Fibroblast of pulmonary artery (primary cell): ENCODE measurements at regions not wholly inside any gene's neighbourhood (a gene's known extent, or its start where the extent isn't known, plus 50 kb on each side); places are given as distances from the start of the nearest gene placed in this dataset.

ENCODE experiments used
- DNase-seq: peaks from one replicate; pipeline ENCODE4 v3.0.0-alpha.2; 2010; ENCODE audit warnings: low read depth
- H3K4me3 ChIP-seq: replicated peaks from 2 replicates; pipeline ENCODE4 v1.5.1; 2011; ENCODE audit warnings: low read depth, mild to moderate bottlenecking, control low read depth, low read length, moderate library complexity
- CTCF ChIP-seq: IDR thresholded peaks from 2 replicates; pipeline ENCODE4 v1.5.1; 2011; ENCODE audit warnings: mild to moderate bottlenecking, control low read depth, low read length, inconsistent platforms; ENCODE audit errors: missing control alignments

DNA sequence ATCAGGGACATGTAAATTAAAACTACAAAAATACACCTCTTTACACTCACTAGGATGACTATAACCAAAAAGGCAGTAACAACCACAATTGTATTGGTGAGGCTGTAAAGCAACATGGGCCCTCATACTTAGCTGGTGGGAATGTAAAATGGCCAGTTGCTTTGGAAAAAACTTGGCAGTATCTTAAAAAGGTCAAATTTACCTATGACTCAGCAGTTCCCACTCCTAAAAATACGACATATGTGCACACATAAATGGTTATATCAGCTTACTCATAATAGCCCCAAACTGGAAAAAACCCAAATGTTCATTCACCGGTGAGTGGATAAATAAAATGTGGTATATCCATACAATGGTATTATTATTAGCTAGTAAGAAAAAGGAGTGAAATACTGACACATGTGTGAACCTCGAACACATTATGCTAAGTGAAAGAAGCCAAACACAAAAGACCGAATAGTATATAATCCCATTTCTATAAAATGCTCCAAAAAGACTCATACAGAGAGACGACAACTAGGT lies 391.4 kb downstream of the NPIPA8 start:
- no peak overlapping the region for H3K4me3 ChIP-seq
- DNase-seq: no peak
- no peak for TF ChIP-seq CTCF

- no peak overlapping the region for H3K4me3 ChIP-seq
- no peak for DNase-seq
- TF ChIP-seq CTCF: no peak
These were observed 392.2 kb downstream of the NPIPA8 start for GRCh38 chr16:17944345-17944744.

- no peak for TF ChIP-seq CTCF
- no peak for DNase-seq
- no peak overlapping the region for H3K4me3 ChIP-seq
These were observed 394.5 kb downstream of the NPIPA8 start for GRCh38 chr16:17942067-17942466.

DNA sequence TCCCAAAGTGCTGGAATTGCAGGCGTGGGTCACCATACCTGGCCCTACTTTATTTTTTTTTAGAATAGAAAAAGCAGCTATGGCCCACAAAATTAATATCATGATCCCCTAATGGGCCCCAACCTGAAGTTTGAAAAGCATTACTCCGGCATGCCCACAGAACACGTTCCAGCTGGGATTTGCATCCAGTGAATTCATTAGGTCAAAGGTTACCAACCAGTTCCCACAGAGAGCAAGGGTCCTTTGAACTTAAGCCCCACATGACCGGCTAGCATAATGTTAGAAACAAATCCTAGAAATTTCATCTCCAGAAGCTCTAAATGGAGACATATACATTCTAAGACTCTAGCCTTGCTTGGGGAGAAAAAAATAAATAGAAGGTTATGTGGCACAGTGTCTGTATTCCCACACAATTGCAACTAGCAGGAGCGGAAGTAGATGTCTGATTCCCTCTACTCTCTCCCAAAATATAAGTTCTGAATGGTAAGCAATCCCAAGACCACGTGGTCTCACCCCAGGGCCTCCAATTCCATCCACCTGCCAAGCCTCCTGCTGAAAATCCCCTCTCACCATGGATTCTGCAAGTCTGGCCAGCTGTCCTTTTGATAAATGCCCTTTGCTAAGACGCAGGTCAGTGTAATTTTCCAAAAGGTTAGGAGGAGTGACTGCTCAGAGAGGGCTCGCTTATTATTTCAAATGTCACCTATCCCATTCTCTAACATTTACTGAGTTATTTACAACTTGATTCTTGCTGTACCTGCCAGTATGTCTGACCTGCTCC lies 395.8 kb downstream of the NPIPA8 start:
- DNase-seq: no peak
- H3K4me3 ChIP-seq: no peak overlapping the region
- no peak for TF ChIP-seq CTCF

DNA sequence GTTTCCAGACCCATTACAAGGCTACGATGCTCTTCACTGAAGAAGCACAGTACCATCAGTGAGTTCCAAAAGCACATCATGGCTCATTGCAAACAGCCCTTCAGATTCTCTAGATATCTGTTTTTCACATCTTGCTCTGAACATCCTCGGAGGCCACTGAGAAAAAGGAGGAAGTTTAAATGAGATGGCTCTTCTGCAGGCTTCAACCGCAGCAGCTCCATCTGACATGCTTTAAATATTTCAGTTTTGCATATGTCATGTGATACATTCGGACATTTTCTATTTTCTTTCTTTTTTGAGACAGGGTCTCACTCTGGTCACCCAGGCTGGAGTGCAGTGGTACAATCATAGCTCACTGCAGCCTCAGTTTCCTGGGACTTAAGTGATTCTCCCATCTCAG lies 396.8 kb downstream of the NPIPA8 start:
- DNase-seq: no peak
- TF ChIP-seq CTCF: no peak
- H3K4me3 ChIP-seq: no peak overlapping the region

DNA sequence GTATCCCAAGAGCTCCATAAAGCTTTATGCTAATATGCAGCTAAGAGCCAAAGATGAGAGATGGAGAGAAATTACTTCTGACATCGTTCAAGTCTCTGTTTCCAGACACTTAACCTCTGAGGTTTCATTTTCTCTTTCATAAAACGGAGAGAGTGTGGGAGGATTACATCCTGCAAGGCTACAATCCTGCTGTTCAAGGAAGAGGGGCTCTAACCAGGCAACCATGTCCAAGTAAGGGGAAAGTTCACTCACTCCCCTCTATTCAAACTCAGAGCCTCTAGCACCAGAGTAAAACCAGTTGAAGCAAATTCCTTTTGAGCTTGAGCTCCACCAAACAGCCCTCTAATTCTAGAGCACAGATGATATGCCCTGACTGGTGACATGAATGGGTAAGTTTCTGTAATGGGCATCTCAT lies 397.4 kb downstream of the NPIPA8 start:
- DNase-seq: no peak
- no peak overlapping the region for H3K4me3 ChIP-seq
- TF ChIP-seq CTCF: no peak

DNA sequence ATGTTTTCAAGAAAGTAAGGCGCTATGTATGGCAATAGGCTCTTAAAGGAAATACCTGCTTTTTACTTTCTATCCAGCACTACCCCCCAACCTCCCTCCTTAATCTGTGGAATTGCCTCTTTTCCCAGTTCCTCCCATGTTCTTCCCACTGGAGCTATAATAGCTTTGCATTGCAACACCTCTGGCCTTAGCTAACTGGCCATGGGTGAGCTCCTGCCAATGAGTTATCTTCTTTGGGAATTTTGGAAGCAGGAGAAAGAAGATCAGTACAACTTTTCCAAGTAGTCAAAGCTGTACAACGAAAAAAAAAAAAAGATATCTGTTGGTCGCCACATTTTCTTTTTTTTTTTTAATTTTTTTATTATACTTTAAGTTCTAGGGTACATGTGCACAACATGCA lies 398.0 kb downstream of the NPIPA8 start:
- H3K4me3 ChIP-seq: no peak overlapping the region
- no peak for TF ChIP-seq CTCF
- DNase-seq: no peak
